IgD-negative memory B cell (primary cell): ENCODE measurements at regions not wholly inside any gene's neighbourhood (a gene's known extent, or its start where the extent isn't known, plus 50 kb on each side); places are given as distances from the start of the nearest gene placed in this dataset.
"Not testable (repeated sequence)": the region's sequence is repeated elsewhere in the genome, so short reads cannot be mapped to it uniquely, and the experiment has no call there.

ENCODE experiments used
- H3K27ac Mint-ChIP-seq, 3 donors: one replicate each; pipeline ENCODE4 v1.8.0; 2020 to 2022; ENCODE audit warnings: mild to moderate bottlenecking in 3 of 3, mixed read lengths in 3 of 3, moderate library complexity in 1 of 3
- H3K27me3 Mint-ChIP-seq: one replicate; pipeline ENCODE4 v1.8.0; 2021; ENCODE audit warnings: mixed read lengths
- H3K36me3 Mint-ChIP-seq: one replicate; pipeline ENCODE4 v1.8.0; 2020; ENCODE audit warnings: mild to moderate bottlenecking, mixed read lengths
- H3K4me1 Mint-ChIP-seq, 3 donors: one replicate each; pipeline ENCODE4 v1.8.0; 2020 to 2022; ENCODE audit warnings: mixed read lengths in 3 of 3, mild to moderate bottlenecking in 1 of 3
- H3K4me3 Mint-ChIP-seq, 4 donors: one replicate each; pipeline ENCODE4 v1.8.0; 2020 to 2022; ENCODE audit warnings: mild to moderate bottlenecking in 4 of 4, mixed read lengths in 4 of 4, moderate library complexity in 3 of 4
- H3K9me3 Mint-ChIP-seq, 3 donors: one replicate each; pipeline ENCODE4 v1.8.0; 2020 to 2021; ENCODE audit warnings: mixed read lengths in 3 of 3, mild to moderate bottlenecking in 1 of 3

- Mint-ChIP-seq H3K36me3 (peaks cover 4% of the 10 kb centered on the region), H3K27ac (peak overlapping the region in 1 of 3 donors; percentile 78), H3K4me1 (peaks cover 0 to 1% (median 0%) of the 10 kb centered on the region in 3 donors), H3K4me3 (no peak overlapping the region), H3K27me3 (peaks cover 2% of the 10 kb centered on the region), H3K9me3 (peaks cover 2 to 10% (median 8%) of the 10 kb centered on the region in 3 donors)
Measured at GRCh38 chr22:23446796-23447350, 133.2 kb downstream of the IGLL1 start.

DNA sequence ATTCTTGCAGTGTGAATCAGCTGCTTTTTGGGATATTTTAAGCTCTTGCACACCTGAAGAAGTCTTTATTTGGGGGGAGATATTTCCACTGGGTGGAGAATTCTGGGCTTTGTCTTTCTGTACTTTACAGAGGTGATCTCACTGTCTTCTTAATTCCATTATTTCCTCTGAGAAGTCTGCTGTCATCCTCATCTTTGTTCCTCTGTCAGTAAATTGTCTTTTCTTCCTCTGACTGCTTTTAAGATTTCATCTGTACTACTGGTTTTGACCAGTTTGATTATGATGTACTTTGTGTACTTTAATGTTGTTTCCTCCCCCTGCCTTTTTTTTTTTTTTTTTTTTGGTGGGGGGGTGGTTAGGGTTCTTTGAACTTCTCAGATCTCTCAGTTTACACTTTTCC lies 133.9 kb downstream of the IGLL1 start:
- H3K36me3 Mint-ChIP-seq, H3K4me3 Mint-ChIP-seq, H3K27me3 Mint-ChIP-seq, H3K4me1 Mint-ChIP-seq: not testable (repeated sequence)
- H3K27ac Mint-ChIP-seq = peak overlapping the region in 1 of 3 donors; percentile 78
- H3K9me3 Mint-ChIP-seq = peaks cover 2 to 11% (median 10%) of the 10 kb centered on the region in 3 donors

GRCh38 chr22:23443905-23444304 lies 136.2 kb downstream of the IGLL1 start:
- H3K9me3 Mint-ChIP-seq = peaks cover 2 to 11% (median 10%) of the 10 kb centered on the region in 3 donors
- H3K36me3 Mint-ChIP-seq, H3K27me3 Mint-ChIP-seq, H3K27ac Mint-ChIP-seq, H3K4me1 Mint-ChIP-seq: not testable (repeated sequence)
- peak overlapping the region in 1 of 4 donors; percentile 37 for H3K4me3 Mint-ChIP-seq

GRCh38 chr22:23439581-23439980 lies 140.5 kb downstream of the IGLL1 start:
- H3K27ac Mint-ChIP-seq, H3K9me3 Mint-ChIP-seq, H3K27me3 Mint-ChIP-seq, H3K4me1 Mint-ChIP-seq, H3K36me3 Mint-ChIP-seq: not testable (repeated sequence)
- H3K4me3 Mint-ChIP-seq = peak overlapping the region in 1 of 4 donors; percentile 32

- Mint-ChIP-seq H3K27ac (peak overlapping the region in 1 of 3 donors; percentile 73), H3K36me3 (peaks cover 2% of the 10 kb centered on the region), H3K9me3 (peaks cover 0 to 8% (median 0%) of the 10 kb centered on the region in 3 donors), H3K4me3 (no peak overlapping the region), H3K27me3 (peaks cover 7% of the 10 kb centered on the region), H3K4me1 (peaks cover 0 to 7% (median 3%) of the 10 kb centered on the region in 3 donors)
Measured at GRCh38 chr22:23438216-23438615, 141.9 kb downstream of the IGLL1 start.

- no peak overlapping the region for H3K27ac Mint-ChIP-seq
- peaks cover 0 to 11% (median 6%) of the 10 kb centered on the region in 3 donors for H3K4me1 Mint-ChIP-seq
- peaks cover 2% of the 10 kb centered on the region for H3K36me3 Mint-ChIP-seq
- peaks cover 0 to 8% (median 0%) of the 10 kb centered on the region in 3 donors for H3K9me3 Mint-ChIP-seq
- peaks cover 7% of the 10 kb centered on the region for H3K27me3 Mint-ChIP-seq
- H3K4me3 Mint-ChIP-seq = no peak overlapping the region
Measured at GRCh38 chr22:23437779-23438178, 142.3 kb downstream of the IGLL1 start.

DNA sequence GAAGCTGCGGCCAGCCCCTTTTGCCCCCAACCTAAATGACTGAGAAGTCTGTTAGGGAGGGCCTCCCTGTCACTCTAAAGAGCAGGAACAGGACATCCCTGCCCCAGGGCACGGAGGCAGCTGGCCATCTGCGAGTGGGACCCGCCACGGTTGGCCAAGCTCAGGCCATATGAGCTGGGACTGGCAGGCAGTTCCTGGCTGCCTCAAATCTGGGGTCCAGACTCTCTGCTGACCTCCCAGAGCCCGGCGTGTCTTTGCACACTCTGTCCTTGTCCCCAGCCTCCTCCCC lies 143.0 kb downstream of the IGLL1 start:
- H3K27ac Mint-ChIP-seq, H3K27me3 Mint-ChIP-seq, H3K36me3 Mint-ChIP-seq, H3K9me3 Mint-ChIP-seq, H3K4me3 Mint-ChIP-seq: not testable (repeated sequence)
- H3K4me1 Mint-ChIP-seq = peaks cover 0 to 11% (median 6%) of the 10 kb centered on the region in 3 donors

DNA sequence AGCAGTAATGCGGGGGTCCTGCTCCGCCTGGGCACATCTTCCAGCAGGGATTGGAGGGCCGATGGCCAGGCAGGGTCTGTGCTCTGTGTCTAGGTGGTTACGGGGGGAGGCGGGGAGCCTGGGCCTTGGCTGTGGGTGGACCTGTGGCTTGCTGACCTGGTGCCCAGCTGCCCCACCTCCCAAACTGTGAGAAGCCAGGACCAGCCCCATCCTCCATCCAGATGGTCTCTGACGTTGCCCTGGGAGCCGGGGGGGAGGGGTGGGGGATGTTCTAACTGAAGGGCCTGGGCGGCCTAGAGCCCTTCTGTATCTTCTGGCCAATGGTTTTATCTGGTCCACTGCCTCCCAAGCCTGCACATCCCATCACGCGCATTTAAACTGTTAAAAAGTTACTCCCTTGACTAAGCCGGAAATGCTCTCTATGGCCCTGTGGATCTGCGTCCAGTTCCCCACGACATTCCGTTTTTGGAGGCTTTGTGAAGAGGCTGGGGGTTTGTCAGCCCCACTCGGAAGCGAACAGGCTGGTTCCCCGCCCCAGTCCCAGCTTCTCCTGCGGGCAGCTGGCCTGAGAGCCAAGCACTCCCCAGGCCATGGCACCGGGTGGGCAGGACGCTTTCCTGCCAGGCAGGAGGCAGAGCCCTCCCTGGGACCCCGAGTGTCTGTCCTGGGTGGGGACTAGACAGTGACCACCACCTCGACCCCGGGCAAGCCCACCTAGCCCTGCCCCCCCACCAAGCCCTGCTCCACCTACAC lies 143.6 kb downstream of the IGLL1 start:
- H3K4me1 Mint-ChIP-seq = peaks cover 0 to 11% (median 5%) of the 10 kb centered on the region in 3 donors
- not testable (repeated sequence) for H3K9me3 Mint-ChIP-seq, H3K36me3 Mint-ChIP-seq, H3K4me3 Mint-ChIP-seq, H3K27me3 Mint-ChIP-seq, H3K27ac Mint-ChIP-seq

DNA sequence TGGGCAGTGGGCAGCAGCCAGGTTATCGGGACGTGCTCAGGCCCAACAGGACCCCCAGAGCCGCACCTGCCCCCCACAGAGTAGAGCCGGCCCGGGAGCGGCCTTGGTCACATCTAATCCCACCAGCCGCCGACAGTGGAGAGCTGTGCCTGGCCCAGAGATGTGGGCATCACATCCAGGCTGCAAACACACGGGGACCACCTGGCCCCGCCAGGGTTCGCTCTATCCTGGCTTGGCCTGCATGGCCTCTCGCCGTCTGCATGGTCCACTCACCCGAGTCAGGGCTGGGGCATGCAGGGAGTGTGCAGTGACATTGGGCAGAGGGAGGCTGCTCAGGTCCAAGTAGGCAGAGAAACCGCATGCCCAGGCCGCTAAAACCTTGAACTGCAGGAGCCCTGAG lies 144.9 kb downstream of the IGLL1 start:
- H3K4me1 Mint-ChIP-seq = peaks cover 0 to 12% (median 5%) of the 10 kb centered on the region in 3 donors
- not testable (repeated sequence) for H3K36me3 Mint-ChIP-seq, H3K4me3 Mint-ChIP-seq, H3K27ac Mint-ChIP-seq, H3K9me3 Mint-ChIP-seq, H3K27me3 Mint-ChIP-seq

DNA sequence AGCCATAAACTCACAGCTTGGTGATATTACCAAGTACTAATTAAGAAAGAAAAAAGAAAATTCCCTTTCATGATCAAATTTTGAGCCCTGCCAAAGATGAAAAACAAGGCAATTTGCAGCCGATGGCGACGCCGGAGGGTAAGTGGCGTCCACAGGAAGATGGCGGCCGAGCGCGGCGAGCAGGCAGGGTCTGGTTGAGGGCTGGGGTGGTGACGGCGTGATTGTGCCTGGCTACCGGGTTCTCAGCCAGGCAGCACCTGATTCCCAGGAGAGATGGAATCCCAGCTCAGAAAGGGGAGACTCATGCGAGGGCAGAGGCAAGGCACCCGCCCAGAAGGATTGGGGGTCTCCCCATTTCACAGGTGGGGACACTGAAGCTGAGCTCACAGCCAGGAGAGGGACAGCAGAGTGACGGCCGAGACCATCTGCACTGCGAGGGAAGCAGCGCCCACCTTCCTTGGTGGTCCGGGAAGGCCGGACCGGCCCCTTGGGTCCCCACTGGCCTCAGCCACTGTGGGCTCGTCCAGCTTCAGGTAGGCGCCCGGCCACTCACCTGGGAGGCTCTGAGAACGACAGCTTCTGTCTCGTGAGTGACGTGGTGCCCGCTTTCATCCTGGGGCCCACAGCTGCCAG lies 145.8 kb downstream of the IGLL1 start:
- peak overlapping the region in 2 of 4 donors; percentile 34 to 53 for H3K4me3 Mint-ChIP-seq
- H3K4me1 Mint-ChIP-seq = peaks cover 5 to 12% (median 5%) of the 10 kb centered on the region in 3 donors
- not testable (repeated sequence) for H3K27ac Mint-ChIP-seq, H3K36me3 Mint-ChIP-seq, H3K27me3 Mint-ChIP-seq
- H3K9me3 Mint-ChIP-seq = peaks cover 0 to 10% (median 5%) of the 10 kb centered on the region in 3 donors

DNA sequence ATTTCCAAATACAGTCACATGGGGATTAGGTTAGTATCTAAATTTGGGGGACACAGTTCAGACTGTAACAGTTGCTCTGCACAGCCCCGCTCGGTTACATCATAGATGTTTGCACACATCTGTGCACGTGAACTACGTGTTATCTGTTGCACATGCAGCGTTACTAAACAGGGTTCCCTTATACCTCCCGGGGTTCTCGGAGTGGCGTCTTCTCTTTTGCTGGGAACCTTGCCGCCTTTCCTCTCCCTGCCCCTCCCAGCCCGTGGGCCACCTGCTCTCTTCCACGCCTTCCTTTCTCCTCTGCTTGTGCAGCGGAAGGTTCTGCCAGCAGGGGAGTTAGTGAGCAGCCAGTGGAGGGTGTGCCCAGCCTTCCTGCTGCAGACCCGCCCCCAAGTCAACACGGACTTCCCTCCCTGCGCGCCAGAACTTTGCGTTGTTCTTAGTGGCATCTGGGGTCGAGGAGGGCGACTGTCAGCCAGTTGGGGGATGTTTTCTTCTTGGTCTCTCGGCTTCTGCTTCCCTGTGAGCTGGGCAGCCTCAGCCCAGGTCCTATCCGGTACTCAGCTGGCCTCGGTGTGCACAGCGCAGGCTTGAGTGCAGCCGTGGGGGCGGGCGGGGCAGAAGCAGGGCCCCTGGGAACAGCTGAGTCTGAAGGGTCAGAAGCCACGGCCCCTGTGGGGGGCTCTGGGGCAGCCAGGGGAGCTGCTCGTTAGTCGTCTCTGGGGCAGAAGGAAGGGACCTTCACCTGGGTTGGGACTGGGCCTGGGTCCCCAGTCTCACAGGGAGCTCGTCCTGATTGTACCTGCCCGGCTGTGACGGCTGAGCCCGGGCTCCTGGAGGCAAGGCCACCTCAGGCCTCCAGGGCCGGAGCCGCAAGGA lies 146.7 kb downstream of the IGLL1 start:
- Mint-ChIP-seq H3K4me3 (peak overlapping the region; percentile 53 to 91 (median 82)), H3K9me3 (peaks cover 0 to 10% (median 5%) of the 10 kb centered on the region in 3 donors), H3K27ac (peak overlapping the region in 1 of 3 donors; percentile 44)
- H3K4me1 Mint-ChIP-seq, H3K27me3 Mint-ChIP-seq, H3K36me3 Mint-ChIP-seq: not testable (repeated sequence)

- not testable (repeated sequence) for H3K4me1 Mint-ChIP-seq, H3K36me3 Mint-ChIP-seq, H3K27me3 Mint-ChIP-seq
- Mint-ChIP-seq H3K4me3 (peak overlapping the region; percentile 53 to 91 (median 82)), H3K9me3 (peaks cover 0 to 10% (median 5%) of the 10 kb centered on the region in 3 donors), H3K27ac (peak overlapping the region in 1 of 3 donors; percentile 44)
Measured at GRCh38 chr22:23432719-23433118, 147.4 kb downstream of the IGLL1 start.

DNA sequence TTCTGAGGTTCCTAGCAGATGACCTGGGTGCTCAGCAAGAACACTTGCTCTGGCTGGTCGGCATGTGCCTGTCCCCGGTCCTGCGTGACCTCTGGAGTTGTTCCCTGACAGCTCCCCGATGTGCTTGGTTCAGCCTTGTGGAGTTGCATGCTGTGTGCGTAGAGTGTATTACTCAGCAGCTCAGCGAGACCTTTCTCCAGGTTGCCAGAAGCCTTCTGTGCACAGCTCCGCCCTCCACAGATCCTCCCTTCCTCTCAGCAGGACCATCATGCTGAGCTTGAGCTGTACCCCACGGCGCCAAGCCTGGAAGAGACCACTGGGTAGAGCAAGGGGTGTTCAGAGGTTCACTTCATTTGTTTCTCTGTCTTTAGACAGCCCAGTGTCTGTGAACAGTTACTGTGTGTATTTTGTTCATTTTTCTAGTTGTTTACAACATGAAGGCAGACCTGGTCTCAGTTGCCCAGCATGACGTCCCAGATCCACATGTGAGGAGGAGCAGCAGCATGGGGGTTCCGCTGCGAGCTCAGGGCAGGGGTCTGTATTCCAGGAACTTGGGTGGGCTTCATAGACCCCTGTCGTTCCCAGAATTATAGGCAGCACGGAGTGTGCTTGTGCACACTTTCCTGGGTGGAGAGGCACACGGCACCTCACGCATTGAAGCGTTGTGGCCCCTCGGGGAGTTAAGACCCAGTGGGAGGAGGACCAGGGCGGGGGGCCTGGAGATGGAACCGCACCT lies 148.6 kb downstream of the IGLL1 start:
- peak overlapping the region in 1 of 4 donors; percentile 58 for H3K4me3 Mint-ChIP-seq
- H3K27ac Mint-ChIP-seq = peak overlapping the region in 1 of 3 donors; percentile 67
- peaks cover 2% of the 10 kb centered on the region for H3K27me3 Mint-ChIP-seq

GRCh38 chr22:23424551-23425068 lies 155.5 kb downstream of the IGLL1 start:
- Mint-ChIP-seq H3K4me3 (peak overlapping the region in 1 of 4 donors; percentile 75), H3K27ac (peak overlapping the region; percentile 15 to 91 (median 43)), H3K4me1 (peaks cover 15 to 26% (median 21%) of the 10 kb centered on the region in 3 donors)
- H3K27me3 Mint-ChIP-seq, H3K36me3 Mint-ChIP-seq, H3K9me3 Mint-ChIP-seq: not testable (repeated sequence)

More for the DNA sequence above, 148.6 kb downstream of the IGLL1 start:
- Mint-ChIP-seq H3K9me3 (peaks cover 0 to 10% (median 5%) of the 10 kb centered on the region in 3 donors), H3K4me1 (peaks cover 5 to 10% (median 5%) of the 10 kb centered on the region in 3 donors), H3K36me3 (peaks cover 2% of the 10 kb centered on the region)
